ENCODE measurements at regions not wholly inside any gene's neighbourhood (a gene's known extent, or its start where the extent isn't known, plus 50 kb on each side); places are given as distances from the start of the nearest gene placed in this dataset.

DNA sequence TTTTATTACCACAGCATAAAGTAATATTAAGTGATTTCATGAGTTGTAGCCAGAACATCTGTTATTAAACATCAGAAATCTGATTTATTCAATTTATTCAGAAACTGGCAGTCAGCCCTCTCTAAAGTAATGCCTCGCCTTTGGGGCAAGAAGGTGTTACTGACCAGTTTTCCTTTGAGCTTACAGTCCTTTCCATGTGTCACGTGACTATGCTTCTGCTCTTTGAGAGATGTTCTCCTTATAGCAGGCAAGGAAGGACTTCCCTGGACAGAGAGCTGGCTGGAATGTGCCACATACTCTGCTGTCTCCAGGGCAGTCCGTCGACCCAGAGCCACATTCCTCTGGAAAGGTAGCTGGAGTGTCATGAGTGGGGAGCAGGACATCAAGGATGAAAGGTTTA is 119.7 kb downstream of the RDH14 start:
- no peak for DNase-seq (ENCODE audit: low read depth)
- TF ChIP-seq, protein P1, sequence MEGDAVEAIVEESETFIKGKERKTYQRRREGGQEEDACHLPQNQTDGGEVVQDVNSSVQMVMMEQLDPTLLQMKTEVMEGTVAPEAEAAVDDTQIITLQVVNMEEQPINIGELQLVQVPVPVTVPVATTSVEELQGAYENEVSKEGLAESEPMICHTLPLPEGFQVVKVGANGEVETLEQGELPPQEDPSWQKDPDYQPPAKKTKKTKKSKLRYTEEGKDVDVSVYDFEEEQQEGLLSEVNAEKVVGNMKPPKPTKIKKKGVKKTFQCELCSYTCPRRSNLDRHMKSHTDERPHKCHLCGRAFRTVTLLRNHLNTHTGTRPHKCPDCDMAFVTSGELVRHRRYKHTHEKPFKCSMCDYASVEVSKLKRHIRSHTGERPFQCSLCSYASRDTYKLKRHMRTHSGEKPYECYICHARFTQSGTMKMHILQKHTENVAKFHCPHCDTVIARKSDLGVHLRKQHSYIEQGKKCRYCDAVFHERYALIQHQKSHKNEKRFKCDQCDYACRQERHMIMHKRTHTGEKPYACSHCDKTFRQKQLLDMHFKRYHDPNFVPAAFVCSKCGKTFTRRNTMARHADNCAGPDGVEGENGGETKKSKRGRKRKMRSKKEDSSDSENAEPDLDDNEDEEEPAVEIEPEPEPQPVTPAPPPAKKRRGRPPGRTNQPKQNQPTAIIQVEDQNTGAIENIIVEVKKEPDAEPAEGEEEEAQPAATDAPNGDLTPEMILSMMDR (conservative IDR thresholded peaks at IDR 0.05; ENCODE audit: control insufficient read depth, insufficient read depth, low read depth, low read length), result no peak
- no peak overlapping the region for H3K4me3 ChIP-seq (ENCODE audit: control insufficient read depth, low read depth, low read length)

DNA sequence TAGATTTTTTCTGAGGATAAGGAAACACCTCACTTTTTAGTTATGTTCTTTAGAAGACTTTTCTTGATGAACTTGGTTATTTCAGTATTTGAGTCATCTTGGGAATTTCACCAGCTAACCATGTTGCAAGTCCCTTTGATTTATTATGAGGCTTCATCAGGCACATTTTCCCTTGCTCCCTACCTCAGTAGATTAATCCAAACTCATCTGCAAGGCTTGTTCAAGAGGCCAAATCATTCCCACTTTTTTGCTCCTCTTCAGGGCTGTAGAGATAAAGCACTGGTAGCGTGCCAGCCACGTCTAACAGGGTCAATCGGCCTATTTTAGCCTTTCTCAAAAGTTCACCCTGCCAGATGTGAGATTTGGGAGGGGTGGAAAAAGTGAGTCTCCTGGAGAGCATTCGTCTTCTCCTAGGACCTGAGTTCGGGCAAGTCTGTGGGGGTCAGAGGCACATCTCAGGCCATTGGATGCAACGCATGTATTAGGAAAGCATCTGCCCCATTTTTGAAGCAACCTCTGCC is 120.3 kb downstream of the RDH14 start:
- H3K4me3 ChIP-seq (ENCODE audit: control insufficient read depth, low read depth, low read length), result no peak overlapping the region
- TF ChIP-seq, protein P1 (conservative IDR thresholded peaks at IDR 0.05; ENCODE audit: control insufficient read depth, insufficient read depth, low read depth, low read length), result no peak
- peak; percentile 97 for DNase-seq (ENCODE audit: low read depth)

DNA sequence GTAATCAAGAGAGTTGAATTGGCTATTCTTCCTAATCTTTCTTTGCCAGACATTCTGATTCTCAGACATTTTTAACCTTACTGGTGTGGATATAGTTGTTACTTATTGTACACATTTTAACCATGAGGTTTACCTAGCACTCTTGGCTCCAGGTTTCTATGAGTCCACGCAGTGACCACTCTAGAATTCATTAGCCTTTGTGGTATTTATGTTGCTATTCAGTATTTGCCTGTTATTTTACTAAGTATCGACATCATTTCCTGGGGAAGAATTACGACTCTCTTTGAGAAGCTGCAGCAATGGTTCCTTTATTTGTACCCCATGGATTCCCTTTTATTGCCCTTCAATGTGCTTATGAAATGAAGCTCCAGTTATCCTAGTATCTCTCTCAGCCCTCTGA is 120.7 kb downstream of the RDH14 start:
- no peak overlapping the region for H3K4me3 ChIP-seq (ENCODE audit: control insufficient read depth, low read depth, low read length)
- peak; percentile 48 for DNase-seq (ENCODE audit: low read depth)
- TF ChIP-seq, protein P1 (conservative IDR thresholded peaks at IDR 0.05; ENCODE audit: control insufficient read depth, insufficient read depth, low read depth, low read length), result no peak

DNA sequence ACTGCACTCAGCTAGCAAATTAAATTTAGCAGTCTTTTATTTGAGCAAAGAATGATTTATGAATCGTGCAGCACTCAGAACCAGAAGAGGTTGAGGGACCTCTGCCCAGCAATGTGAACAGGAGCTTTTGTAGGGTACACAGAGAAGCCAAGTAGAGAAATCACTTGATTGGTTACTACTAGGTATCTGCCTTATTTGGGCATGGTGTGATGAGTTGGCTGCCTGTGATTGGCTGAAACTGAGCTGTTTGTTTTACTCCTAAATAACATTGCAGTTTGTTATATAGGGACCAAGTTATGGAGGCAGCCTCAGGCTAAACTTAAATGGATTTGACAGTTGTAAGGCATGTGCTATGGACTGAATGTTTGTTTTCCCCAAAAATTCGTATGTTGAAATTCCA is 122.5 kb downstream of the RDH14 start:
- no peak overlapping the region for H3K4me3 ChIP-seq (ENCODE audit: control insufficient read depth, low read depth, low read length)
- no peak for DNase-seq (ENCODE audit: low read depth)
- TF ChIP-seq, protein P1 (conservative IDR thresholded peaks at IDR 0.05; ENCODE audit: control insufficient read depth, insufficient read depth, low read depth, low read length), result no peak

DNA sequence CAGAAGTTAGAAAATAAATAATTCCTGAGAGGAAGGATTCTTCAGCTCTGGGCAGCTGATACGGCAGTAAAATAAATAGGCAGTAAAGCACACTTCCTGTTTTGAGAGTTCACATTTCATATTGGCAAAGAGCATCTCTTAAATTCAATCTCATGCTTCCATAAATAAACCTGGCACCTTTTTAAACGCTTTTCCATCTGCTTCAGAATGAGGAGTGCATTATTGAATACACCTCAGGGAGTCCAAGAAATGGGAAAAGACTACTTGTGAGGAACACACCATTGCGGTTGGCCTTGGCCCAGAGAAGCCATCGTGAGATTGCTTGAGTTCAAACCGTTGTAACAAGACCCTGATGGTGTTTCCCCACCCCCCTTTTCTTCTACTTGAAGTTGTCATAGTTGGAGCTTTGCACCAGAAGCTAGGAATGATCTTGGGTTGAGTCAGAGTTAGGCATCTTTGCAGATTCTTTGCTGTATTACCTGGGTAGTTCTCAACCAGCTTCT is 123.9 kb downstream of the RDH14 start:
- TF ChIP-seq, protein P1 (conservative IDR thresholded peaks at IDR 0.05; ENCODE audit: control insufficient read depth, insufficient read depth, low read depth, low read length), result no peak
- no peak overlapping the region for H3K4me3 ChIP-seq (ENCODE audit: control insufficient read depth, low read depth, low read length)
- peak; percentile 67 for DNase-seq (ENCODE audit: low read depth)

DNA sequence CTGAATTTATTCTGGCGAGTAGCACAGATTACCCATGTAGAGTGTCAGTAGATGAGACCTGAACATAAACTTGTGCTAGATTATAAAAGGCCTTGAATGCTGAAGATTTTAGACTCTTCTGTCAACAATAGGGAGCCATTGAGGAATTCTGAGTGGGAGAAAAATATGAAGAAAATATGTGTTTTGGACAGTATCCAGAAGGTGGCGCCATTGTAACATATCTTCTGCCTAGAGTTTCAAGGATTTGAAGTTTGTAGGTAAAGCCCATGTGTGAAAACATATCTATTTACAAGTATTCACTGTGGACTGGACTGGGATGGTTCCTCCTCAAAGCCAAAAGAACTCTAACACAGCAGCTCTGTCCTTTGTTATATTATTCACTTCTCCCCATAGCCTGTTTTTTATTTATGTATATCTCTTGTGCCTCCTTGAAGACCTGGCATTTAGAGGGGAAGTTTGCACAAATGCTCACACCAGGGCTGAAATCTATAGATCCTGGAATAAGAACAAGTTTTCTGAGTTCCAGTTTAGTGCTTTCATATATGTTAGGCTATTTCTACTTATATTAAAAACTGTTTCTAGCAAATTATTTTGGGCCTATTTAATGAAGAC is 124.9 kb downstream of the RDH14 start:
- H3K4me3 ChIP-seq (ENCODE audit: control insufficient read depth, low read depth, low read length), result no peak overlapping the region
- peak; percentile 87 for DNase-seq (ENCODE audit: low read depth)

More for the DNA sequence above, 124.9 kb downstream of the RDH14 start:
- TF ChIP-seq, protein P1 (conservative IDR thresholded peaks at IDR 0.05; ENCODE audit: control insufficient read depth, insufficient read depth, low read depth, low read length), result peak; percentile 72

Measured in fibroblast of mammary gland (primary cell).